Hepatocyte (in vitro differentiated cells): ENCODE measurements at regions not wholly inside any gene's neighbourhood (a gene's known extent, or its start where the extent isn't known, plus 50 kb on each side); places are given as distances from the start of the nearest gene placed in this dataset.

ENCODE experiments used
- DNase-seq: peaks from one replicate; pipeline ENCODE4 v3.0.0-alpha.2; 2016; ENCODE audit warnings: low spot score
- H2AFZ ChIP-seq: fragments of 200-600 bp; sonication (generic); 2 replicates; pipeline ENCODE4 v1.6.0; 2016; ENCODE audit warnings: antibody characterized with exemption, mild to moderate bottlenecking
- H3K27ac ChIP-seq: fragments of 200-600 bp; sonication (generic); 2 replicates; pipeline ENCODE4 v1.5.1; 2016; ENCODE audit warnings: mild to moderate bottlenecking
- H3K27me3 ChIP-seq: fragments of 200-600 bp; sonication (generic); 2 replicates; pipeline ENCODE4 v1.6.1; 2016
- H3K36me3 ChIP-seq: fragments of 200-600 bp; sonication (generic); replicated peaks from 2 replicates; pipeline ENCODE4 v1.5.1; 2016; ENCODE audit warnings: low read depth; ENCODE audit not compliant: insufficient read depth
- H3K4me1 ChIP-seq: fragments of 200-600 bp; sonication (generic); 2 replicates; pipeline ENCODE4 v1.5.1; 2016; ENCODE audit warnings: mild to moderate bottlenecking, moderate library complexity; ENCODE audit not compliant: insufficient read depth
- H3K4me2 ChIP-seq: fragments of 200-600 bp; sonication (generic); 2 replicates; pipeline ENCODE4 v1.6.0; 2016
- H3K4me3 ChIP-seq: fragments of 200-600 bp; sonication (generic); 2 replicates; pipeline ENCODE4 v1.5.1; 2016; ENCODE audit warnings: mild to moderate bottlenecking
- H3K79me2 ChIP-seq: fragments of 200-600 bp; sonication (generic); 2 replicates; pipeline ENCODE4 v1.6.0; 2017; ENCODE audit warnings: mild to moderate bottlenecking
- H3K9me2 ChIP-seq: fragments of 200-600 bp; sonication (generic); replicated peaks from 2 replicates; pipeline ENCODE4 v1.6.0; 2017; ENCODE audit warnings: mild to moderate bottlenecking; ENCODE audit not compliant: insufficient read depth
- H3K9me3 ChIP-seq: fragments of 200-600 bp; sonication (generic); 2 replicates; pipeline ENCODE4 v1.5.1; 2016; ENCODE audit warnings: low read depth, mild to moderate bottlenecking
- H4K20me1 ChIP-seq: fragments of 200-600 bp; sonication (generic); 2 replicates; pipeline ENCODE4 v1.6.0; 2016; ENCODE audit warnings: mild to moderate bottlenecking; ENCODE audit not compliant: insufficient read depth, poor library complexity, severe bottlenecking
- CTCF ChIP-seq: fragments of 200-600 bp; sonication (generic); IDR thresholded peaks from 2 replicates; pipeline ENCODE4 v1.5.1; 2016; ENCODE audit warnings: antibody characterized with exemption, mild to moderate bottlenecking; ENCODE audit not compliant: poor library complexity
- EZH2 ChIP-seq: fragments of 200-600 bp; sonication (generic); IDR thresholded peaks from 2 replicates; pipeline ENCODE4 v1.6.1; 2016; ENCODE audit warnings: antibody characterized with exemption, mild to moderate bottlenecking, borderline replicate concordance
- EZH2phosphoT487 ChIP-seq: fragments of 200-600 bp; sonication (generic); IDR thresholded peaks from one replicate; pipeline ENCODE4 v1.6.1; 2018; ENCODE audit warnings: antibody characterized with exemption, mild to moderate bottlenecking, low read depth, moderate library complexity; ENCODE audit not compliant: unreplicated experiment, severe bottlenecking
- WGBS: methylation state at CpG from one replicate; pipeline ENCODE4 v1.1.6; 2016; ENCODE audit warnings: low lambda C conversion rate; ENCODE audit errors: missing lambda C conversion rate; 5-methylcytosine and 5-hydroxymethylcytosine counted together

GRCh38 chr10:123587110-123587509 is 79.0 kb upstream of the GPR26 start:
- H2AFZ ChIP-seq = no peak overlapping the region
- no peak for TF ChIP-seq EZH2phosphoT487
- TF ChIP-seq EZH2 = no peak
- no peak for TF ChIP-seq CTCF
- no peaks in the 10 kb centered on the region for H4K20me1 ChIP-seq
- no peak for DNase-seq
- no peaks in the 10 kb centered on the region for H3K9me3 ChIP-seq
- no peak overlapping the region for H3K27ac ChIP-seq
- no peak overlapping the region for H3K4me2 ChIP-seq
- H3K79me2 ChIP-seq = no peaks in the 10 kb centered on the region
- WGBS = 83% methylated on average over 3 of the region's 3 CpGs
- H3K4me3 ChIP-seq = no peak overlapping the region
- no peaks in the 10 kb centered on the region for H3K9me2 ChIP-seq
- peaks cover 17% of the 10 kb centered on the region for H3K27me3 ChIP-seq
- no peaks in the 10 kb centered on the region for H3K36me3 ChIP-seq
- H3K4me1 ChIP-seq = peaks cover 5% of the 10 kb centered on the region

GRCh38 chr10:123588386-123588914 is 77.7 kb upstream of the GPR26 start:
- H3K4me3 ChIP-seq = no peak overlapping the region
- WGBS = 79% methylated on average over 7 of the region's 7 CpGs
- H3K9me2 ChIP-seq = no peaks in the 10 kb centered on the region
- no peak overlapping the region for H3K27ac ChIP-seq
- no peaks in the 10 kb centered on the region for H3K36me3 ChIP-seq
- no peak for DNase-seq
- no peak overlapping the region for H2AFZ ChIP-seq
- H3K4me2 ChIP-seq = no peak overlapping the region
- peaks cover 9% of the 10 kb centered on the region for H3K27me3 ChIP-seq
- no peaks in the 10 kb centered on the region for H4K20me1 ChIP-seq
- TF ChIP-seq EZH2phosphoT487 (no peak), EZH2 (no peak), CTCF (no peak)
- no peaks in the 10 kb centered on the region for H3K9me3 ChIP-seq
- H3K79me2 ChIP-seq = no peaks in the 10 kb centered on the region
- H3K4me1 ChIP-seq = peaks cover 5% of the 10 kb centered on the region

DNA sequence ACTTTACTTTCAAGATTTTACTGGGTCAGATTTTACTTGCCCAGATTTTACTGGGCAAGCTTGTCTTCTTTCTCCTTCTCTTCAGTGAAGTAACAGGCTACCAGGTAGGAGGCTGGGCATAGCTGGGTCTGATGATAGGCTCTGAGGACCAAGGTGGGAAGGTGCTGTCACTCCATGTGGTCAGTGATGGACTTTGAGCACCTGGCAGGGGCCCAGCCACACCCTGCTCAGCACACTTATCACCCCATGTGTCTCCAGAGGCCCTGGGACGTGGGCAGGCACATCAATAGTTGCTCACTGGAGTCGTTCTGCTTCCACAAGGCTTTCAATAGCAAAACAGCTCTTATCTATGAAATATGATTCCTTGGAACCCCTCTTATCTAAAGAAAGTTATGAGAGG is 70.5 kb upstream of the GPR26 start:
- no peak overlapping the region for H3K4me2 ChIP-seq
- no peak overlapping the region for H3K27ac ChIP-seq
- 22% methylated on average over 2 of the region's 2 CpGs for whole genome bisulfite sequencing
- H3K4me1 ChIP-seq = no peaks in the 10 kb centered on the region
- H3K79me2 ChIP-seq = no peaks in the 10 kb centered on the region
- H3K27me3 ChIP-seq = peaks cover 4% of the 10 kb centered on the region
- no peaks in the 10 kb centered on the region for H3K9me2 ChIP-seq
- no peaks in the 10 kb centered on the region for H4K20me1 ChIP-seq
- H3K4me3 ChIP-seq = no peak overlapping the region
- DNase-seq = peak; percentile 29
- no peaks in the 10 kb centered on the region for H3K9me3 ChIP-seq
- H2AFZ ChIP-seq = no peak overlapping the region
- TF ChIP-seq CTCF = no peak
- TF ChIP-seq EZH2 = no peak
- TF ChIP-seq EZH2phosphoT487 = no peak
- H3K36me3 ChIP-seq = no peaks in the 10 kb centered on the region

- WGBS = 78% methylated on average over 4 of the region's 4 CpGs
- no peak overlapping the region for H2AFZ ChIP-seq
- H3K79me2 ChIP-seq = no peaks in the 10 kb centered on the region
Observed at GRCh38 chr10:123597676-123598075, 68.5 kb upstream of the GPR26 start.

More at GRCh38 chr10:123597676-123598075, 68.5 kb upstream of the GPR26 start:
- H3K4me3 ChIP-seq = no peak overlapping the region
- no peaks in the 10 kb centered on the region for H4K20me1 ChIP-seq
- TF ChIP-seq EZH2 (no peak), EZH2phosphoT487 (no peak), CTCF (no peak)
- H3K4me2 ChIP-seq = no peak overlapping the region
- H3K4me1 ChIP-seq = no peaks in the 10 kb centered on the region
- H3K36me3 ChIP-seq = no peaks in the 10 kb centered on the region
- H3K9me2 ChIP-seq = no peaks in the 10 kb centered on the region
- no peaks in the 10 kb centered on the region for H3K9me3 ChIP-seq
- H3K27ac ChIP-seq = no peak overlapping the region
- no peaks in the 10 kb centered on the region for H3K27me3 ChIP-seq
- DNase-seq = no peak
